GM19455 (cell line): ENCODE measurements at regions not wholly inside any gene's neighbourhood (a gene's known extent, or its start where the extent isn't known, plus 50 kb on each side); places are given as distances from the start of the nearest gene placed in this dataset.
A peak's percentile ranks its signal among the peaks of the same experiment; 100 is the strongest.
"Not testable (repeated sequence)": the region's sequence is repeated elsewhere in the genome, so short reads cannot be mapped to it uniquely, and the experiment has no call there.

Source experiments
- ATAC-seq: cut with Tn5 transposase; IDR thresholded peaks from one replicate; pipeline ENCODE4 v1.9.1; 2021; ENCODE audit not compliant: unreplicated experiment

DNA sequence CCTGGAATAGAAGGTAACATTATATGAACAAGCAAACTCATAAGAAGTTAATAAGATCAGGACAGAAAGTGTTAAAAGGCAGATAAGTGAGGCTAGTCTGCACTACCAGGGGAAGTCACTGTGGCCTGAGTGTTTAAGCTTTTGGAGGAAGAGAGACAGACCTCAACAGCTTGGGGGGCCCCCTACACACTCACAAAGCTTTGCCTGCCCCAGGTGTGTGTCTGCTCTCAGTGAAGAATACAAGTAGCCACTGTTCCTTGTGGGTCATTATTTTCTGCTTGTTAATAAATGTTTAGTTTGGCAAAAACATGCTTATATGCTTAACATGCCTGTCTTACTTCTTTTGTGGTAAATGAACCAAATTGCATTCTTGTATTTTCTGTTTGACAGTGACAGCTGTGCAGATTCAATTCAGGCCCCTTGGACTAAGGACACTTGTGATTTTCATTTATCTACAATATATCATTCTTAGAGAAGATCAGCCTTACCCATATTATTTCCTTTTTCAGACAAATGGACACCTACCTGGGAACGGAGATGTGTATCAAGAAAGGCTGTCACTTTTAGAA, 50.7 kb upstream of the C12orf71 start:
- no peak for ATAC-seq

DNA sequence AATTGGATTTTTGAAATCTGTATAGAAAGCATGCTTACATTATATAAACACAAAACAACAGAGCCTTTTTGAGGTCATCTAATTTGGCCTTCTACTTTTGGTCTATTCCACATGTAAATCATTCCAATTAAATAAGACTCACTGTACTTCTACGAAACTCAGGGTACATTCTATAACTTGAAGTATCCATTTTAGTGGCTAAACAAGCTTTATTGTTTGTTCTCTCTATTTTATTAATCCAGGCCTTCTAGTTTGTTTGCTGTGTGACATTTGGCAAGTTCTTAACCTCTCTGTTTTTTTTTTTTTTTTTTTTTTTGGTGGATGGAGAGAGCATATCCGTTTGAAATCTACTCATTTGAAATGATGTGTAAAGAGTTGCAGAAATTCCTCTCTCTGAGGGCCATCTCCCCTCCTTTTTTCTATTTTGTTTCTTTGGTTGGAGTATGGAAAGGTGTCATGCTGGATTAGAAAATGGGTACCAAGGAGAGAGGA, 58.1 kb upstream of the C12orf71 start:
- ATAC-seq = no peak

DNA sequence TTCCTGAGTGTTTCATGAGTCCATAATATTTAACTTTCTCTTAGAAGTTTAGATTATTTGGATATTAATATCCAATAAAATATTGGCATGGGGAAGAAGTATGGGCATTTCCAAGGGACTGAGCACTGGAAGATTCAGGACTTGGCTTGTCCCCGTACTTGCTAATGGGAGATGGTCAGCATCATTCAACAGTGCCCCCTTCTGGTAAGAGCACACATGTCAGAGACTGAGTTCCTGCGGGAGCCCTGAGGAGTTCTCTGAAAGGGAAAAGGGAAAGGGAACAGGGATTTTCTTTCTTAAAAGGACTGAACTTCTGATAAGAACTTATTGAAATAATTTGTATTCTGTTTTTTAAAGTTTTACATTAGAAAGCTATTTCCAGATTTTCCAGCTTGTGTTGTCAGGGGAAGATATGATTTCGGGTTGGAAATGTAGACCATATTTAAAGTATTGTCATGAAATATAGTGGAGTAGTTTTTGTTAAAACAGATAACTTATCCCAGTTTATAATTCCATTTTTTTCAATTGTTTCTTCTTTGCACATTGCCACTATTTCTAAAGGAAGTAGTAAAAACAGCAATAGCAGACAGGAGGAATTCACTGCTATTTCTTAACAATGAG, 59.8 kb upstream of the C12orf71 start:
- no peak for ATAC-seq

DNA sequence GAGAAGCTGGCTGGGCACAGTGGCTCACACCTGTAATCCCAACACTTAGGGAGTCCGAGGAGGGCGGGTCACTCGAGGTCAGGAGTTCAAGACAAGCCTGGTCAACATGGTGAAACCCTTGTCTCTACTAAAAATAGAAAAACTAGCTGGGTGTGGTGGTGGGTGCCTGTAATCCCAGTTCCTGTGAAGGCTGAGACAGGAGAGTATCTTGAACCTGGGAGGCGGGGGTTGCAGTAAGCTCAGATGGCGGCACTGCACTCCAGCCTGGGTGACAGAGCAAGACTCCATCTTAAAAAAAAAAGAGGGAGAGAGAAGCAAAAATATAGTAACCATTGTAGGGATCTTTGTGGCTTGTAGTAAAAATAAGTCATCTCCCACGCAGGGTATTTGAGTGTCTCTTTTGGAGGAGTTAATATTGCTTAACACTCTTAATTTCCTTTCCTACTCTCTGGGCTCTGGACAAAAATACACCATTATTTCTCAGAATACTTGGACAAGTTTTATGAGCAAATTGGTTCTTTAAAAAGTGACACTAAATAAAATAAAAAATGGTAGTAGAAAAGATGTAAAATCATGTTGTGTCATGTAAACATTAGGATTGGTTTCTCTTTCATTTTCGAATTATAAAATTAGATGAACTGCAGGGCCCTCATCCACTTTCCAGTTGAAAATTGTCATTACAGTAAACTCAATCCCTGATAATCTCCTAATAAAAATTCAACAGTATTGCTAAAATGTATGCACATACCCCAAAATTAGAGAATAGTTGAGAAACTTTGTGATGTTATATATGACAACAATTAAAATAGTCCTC, 61.1 kb upstream of the C12orf71 start:
- ATAC-seq = no peak

DNA sequence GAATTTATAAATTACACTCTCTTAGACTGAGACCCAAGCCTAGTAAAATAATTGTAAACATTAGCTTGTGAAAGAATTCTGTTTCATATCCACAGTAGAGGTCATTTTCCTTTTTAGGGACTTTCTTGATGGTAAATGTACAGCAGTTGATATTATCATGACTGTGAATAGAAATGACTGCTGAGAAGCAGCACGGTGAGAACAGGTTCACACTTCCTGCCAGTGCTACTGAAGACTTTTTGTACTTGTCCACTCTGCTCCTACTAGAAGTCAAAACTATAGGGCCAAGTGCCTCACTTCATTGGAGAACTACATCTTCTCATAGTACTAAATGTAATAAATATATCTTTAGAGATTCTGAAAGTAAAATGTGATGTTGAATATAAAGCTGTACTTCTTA, 63.3 kb upstream of the C12orf71 start:
- ATAC-seq = not testable (repeated sequence)

DNA sequence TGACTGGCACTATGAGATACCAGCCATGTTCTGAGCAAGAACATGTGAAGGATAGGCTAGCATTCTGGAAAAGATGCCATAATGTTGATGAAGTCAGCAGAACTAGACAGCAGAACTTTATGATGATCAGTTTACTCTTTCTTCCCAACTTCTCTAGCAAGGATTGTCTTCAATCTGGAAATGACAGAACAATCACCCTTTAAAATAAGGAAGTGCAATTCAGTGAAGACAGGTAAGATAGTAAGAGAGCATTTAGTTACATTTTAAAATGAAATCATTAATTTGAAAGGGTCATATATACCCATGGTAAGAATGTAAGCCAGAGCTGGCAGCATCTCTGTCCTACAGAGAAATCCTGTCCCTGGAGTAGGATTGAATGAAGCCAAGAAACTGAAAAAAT, 66.0 kb upstream of the C12orf71 start:
- no peak for ATAC-seq

DNA sequence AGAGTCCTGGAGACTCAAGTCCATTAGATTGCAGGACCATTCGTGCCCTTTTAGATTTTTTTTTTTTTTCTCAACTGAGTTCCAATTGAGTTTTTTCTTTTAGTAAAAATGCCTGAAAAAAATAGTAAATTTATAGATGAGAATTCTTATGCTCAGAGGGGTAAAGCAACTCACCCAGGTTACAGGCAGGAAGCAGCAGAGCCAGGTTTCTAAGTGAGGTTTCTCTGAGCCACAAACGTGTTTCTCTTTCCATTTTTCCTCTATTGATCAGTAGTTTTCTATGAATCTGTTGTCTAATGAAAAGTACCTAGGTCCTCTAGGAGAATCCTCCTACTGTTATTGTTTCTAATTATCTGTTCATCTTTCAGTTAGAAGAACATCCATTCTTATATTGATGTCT, 66.4 kb upstream of the C12orf71 start:
- no peak for ATAC-seq

DNA sequence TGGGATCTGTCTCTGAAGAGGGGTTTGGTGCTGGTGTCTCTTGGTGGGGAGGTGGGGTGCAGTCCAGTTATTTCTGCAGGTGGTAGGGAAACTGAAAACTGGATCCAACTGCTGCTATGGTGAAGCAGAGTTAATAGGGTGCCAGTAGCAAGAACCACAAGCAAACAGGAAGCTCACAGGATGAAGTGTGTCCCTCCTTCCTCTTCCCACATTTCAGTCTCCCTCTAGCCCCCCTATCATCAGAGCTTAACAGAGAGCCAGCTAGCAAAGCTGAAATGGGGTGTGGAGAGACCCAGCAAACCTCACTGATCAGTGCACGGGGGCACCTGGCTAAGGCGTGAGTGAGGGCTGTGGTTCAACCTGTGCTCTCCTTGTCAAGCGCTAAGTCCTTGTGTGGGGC, 69.1 kb upstream of the C12orf71 start:
- ATAC-seq = no peak

DNA sequence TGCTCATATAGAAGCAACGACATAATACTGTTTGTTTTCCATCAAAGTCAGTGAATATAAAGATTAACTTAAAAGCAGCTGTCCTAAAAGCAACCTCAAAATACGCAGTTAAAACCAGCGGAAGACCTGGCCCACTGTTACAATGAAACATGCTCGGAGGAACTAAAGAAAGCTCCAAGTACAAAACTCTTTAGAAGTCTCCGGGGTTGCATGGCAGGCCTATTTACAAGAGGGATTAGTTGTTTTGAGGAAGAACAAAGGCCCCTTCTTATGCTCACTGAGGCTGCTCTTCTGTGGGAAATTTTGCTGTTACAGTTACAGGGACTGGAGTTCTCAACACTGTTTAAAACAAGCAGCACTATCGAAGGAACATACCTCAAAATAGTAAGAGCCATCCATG, 75.9 kb upstream of the C12orf71 start:
- no peak for ATAC-seq

DNA sequence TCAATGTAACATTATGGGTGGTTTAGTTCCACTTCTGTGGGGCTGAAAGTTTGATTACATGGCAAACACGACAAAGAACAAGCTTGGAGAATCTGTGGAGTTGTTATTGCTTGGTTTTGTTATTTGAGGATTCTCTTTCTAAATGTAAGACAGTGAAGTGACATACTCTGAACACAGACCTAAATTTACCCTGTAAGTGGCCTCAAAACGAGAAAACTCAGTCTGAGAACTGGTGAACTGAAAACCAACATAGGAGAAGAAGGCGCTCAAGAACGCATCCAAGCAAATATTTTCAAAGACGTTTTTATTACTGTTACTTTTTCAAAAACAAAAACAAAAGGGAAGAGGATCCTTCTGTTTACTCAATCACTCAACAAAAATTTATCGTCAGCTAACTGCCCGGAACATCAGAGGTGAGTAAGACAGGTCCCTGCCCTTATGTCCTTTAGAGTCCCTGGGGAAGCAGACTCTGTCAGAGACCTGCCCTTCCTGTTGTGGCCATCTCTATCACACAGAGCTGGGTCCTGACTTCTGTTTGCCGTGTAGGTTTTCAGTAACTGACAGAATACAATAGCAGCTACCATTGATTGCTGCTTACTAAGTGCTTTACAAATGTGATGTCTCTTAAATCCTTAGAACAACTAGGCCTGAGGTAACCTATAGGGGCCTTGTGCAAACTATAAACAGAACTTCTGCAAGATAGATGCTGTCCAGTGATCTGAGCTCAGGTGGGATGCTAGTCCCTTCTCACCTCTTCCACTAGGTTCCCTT, 79.3 kb upstream of the C12orf71 start:
- peak; percentile 78 for ATAC-seq

DNA sequence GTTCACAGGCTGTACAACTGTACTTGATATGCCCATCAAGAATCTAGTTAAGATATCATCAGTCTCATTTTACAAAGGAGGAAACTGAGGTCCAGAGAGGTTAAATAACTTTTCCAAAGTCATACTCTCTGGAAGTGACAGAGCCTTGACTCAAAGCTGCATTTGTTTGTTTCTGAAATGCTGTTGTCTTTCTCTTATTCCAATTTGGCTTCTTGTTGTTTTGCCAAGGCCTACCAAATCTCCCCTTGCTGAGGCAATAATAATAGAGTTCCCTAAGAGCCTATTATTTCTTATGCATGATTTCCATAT, 79.8 kb upstream of the C12orf71 start:
- ATAC-seq = peak; percentile 8

DNA sequence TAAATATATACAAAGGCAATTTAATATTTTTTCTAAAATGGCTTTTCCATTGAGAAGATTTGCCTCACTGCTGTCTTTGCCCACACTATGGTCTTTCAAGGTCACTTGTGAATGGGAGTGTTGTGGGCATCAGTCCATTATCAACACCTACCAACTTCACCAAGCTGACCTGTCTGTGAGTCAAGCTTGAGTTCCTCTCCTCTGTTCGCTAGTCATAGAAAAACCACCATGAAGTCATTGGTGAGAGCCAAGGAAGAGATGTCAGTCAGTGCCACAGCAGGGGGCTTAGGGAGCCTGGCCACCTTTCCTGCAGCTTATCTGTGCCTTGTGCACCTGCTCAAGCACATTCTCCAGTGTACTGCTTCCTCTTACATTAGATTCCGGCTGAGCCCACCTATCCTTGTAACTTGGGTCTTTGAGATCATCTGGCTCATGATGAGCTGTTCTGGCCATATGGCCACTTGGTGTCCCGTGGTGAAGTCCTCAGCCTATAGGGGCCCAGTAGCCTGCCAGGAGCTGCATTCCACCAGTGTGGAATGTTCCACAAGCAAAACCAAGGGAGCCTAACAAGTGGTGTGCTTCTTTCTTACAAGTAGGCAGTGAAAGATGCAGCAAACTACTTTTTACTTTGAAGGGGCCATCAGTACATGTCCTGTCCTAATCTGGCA, 80.8 kb upstream of the C12orf71 start:
- ATAC-seq = no peak

DNA sequence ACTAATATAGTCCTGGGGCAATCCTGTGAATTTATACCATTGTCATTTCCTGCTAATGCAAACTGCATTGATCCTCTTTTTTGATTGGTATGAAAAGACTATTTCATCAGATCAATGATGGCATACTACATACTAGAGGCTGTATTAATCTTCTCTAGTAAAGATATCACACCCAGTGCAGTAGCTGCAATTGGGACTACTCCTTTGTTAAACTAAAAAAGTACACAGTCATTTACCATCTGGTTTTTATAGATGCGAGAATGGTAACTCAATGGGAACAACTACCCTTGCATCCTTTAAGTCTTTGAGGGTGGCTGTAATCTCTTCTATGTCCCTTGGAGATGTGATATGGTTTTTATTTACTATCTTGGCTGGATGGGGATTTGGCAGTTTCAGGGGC, 80.2 kb upstream of the STK38L start:
- ATAC-seq = no peak

DNA sequence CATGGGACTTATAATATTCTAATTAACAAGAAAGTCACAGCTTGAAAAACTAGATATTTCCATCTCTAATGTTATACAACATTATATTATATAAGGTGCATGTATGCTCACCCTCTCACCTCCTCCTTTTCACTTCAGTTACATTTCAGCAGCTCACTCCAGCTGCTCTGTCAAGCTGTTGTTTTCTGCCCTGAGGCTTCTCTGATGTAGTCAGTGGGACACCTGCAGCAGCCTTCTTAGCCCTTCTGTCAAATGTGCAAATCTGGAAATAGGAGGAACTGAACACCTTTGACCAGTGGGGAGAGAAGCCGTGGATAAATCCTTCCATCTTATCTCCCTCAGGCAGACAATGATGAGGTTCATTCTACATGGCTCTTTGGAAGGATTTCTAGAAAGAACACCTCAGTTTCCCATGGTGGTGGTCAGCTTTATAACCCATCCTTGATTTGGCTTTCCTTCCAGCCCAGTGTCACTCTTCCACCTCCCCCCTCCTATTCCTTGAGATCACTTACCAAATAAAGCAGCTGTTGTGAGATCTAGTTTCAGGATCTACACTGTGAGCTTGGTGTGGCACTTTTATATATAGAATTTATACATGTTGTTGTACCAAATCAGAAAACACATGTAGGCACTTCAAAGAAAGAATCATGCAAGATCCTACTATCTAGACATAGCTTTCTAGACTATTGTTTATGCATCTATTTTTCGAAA, 79.6 kb upstream of the STK38L start:
- ATAC-seq = no peak

DNA sequence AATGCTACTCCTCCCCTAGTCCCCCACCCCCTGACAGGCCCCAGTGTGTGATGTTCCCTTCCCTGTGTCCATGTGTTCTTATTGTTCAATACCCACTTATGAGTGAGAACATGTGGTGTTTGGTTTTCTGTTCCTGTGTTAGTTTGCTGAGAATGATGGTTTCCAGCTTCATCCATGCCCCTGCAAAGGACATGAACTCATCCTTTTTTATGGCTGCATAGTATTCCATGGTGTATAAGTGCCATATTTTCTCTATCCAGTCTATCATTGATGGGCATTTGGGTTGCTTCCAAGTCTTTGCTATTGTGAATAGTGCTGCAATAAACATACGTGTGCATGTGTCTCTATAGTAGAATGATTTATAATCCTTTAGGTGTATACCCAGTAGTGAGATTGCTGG, 78.1 kb upstream of the STK38L start:
- not testable (repeated sequence) for ATAC-seq

DNA sequence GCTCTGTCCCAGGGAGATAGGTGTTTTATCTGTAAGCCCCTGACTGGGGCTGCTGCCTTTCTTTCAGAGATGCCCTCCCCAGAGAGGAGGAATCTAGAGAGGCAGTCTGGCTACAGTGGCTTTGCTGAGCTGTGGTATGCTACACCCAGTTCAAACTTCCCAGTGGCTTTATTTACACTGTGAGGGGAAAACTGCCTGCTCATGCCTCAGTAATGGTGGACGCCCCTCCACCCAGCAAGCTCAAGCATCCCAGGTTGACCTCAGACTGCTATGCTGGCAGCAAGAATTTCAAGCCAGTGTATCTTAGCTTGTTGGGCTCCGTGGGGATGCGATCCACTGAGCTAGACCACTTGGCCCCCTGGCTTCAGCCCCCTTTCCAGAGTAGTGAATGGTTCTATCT, 72.6 kb upstream of the STK38L start:
- not testable (repeated sequence) for ATAC-seq

DNA sequence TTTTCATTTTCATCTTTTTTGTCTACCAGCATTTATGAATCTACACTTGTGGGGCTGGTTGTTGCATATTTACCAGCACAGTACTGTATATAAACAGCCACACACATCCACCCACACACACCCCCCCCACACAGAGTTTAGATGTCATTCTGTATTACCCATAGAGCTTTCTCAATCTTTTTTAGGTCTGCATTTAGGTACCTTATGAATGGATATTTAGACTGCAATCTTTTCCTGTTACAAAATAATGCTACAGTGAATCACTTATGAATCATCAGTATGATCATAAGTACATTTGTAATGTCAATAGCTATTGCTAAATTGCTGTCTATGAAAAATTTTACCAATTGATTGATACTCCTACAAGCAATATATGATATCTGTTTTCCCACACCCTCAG, 67.3 kb upstream of the STK38L start:
- ATAC-seq = no peak

DNA sequence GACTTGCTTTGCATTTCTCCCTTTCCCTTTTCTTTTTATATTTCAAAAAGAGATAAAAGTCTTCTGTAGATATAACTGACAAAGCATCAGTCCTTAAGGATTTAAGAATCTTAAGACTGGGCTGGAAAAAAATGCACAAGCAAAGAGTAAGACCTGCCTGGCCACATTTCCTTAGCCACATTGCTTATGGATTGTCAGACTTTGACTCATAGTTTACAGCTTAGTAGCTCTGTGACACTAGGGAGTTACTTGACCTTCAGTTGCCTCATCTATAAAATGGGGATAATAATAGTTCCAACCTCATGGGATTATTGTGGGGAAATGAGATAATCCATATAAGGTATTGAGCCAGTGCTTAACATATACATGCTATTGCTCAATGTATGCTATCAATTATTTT, 66.4 kb upstream of the STK38L start:
- no peak for ATAC-seq

DNA sequence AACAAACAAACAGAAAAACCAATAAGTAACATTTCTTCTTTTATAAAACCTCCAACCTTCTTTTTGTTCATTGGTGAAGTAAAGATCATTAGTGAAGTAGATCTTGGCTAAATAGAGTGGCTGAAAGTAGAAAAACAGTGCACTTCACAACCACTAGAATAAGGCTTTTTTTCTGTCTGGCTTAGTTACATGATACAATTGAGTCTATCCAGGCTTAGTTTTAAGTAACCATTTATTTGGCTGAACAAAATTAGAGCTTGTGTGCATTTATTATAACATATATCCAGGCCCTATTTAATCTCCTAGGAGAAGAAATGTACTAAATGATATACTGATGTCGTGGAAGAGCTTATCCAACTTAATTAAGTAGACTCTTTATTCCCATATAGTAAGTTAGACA, 65.8 kb upstream of the STK38L start:
- no peak for ATAC-seq

DNA sequence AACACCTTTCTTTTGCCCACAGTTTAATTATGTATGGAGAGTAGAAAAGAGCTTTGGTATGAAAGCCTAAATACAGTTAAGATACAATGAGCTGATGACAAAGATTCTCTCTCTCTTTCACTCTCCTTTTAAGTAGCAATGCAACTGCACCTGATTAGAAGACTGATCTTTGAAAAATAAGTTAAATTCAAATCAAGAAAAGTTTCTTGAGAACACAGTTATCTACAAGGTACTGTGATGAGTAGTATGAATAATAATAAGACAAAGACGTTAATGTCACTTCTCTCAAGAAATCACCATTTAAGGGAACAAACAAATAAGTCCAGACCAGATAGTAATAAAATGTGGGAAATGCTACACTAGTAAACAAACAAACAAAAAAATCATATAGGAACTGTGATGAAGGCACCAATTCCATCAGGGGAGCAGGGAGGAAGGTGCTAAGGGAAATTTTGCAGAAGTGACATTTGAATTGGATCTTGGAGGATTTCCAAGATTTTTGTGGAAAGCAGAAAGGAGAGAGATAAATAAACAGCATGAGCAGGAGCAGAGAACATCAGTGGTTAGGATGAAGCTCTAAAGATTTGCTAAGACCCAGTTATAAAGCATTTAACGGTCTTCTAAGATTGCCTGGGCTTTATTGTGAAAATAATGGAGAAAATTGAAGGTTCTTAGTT, 65.2 kb upstream of the STK38L start:
- ATAC-seq = no peak
